Activated CD4-positive, alpha-beta T cell treated with anti-CD3 and anti-CD28 coated beads, Interleukin-2, amount 50 U/mL, for 24 hours (primary cell): ENCODE measurements at regions not wholly inside any gene's neighbourhood (a gene's known extent, or its start where the extent isn't known, plus 50 kb on each side); places are given as distances from the start of the nearest gene placed in this dataset.
A peak's percentile ranks its signal among the peaks of the same experiment; 100 is the strongest.
"Not testable (repeated sequence)": the region's sequence is repeated elsewhere in the genome, so short reads cannot be mapped to it uniquely, and the experiment has no call there.

Source experiments
- DNase-seq, 2 donors: peaks; one replicate each; pipeline ENCODE4 v3.0.0-alpha.2; 2020; ENCODE audit warnings: low read depth in 1 of 2, low spot score in 1 of 2

GRCh38 chr14:24744641-24745040 lies 110.7 kb upstream of the GZMB start:
- DNase-seq = no peak

- DNase-seq = no peak
Measured at GRCh38 chr14:24741871-24742270, 107.9 kb upstream of the GZMB start.

- no peak for DNase-seq
Measured at GRCh38 chr14:24735984-24736630, 102.1 kb upstream of the GZMB start.

- DNase-seq = peak in 1 of 2 donors; percentile 34
Measured at GRCh38 chr14:24734917-24735500, 101.0 kb upstream of the GZMB start.

- no peak for DNase-seq
Measured at GRCh38 chr14:24726480-24726879, 92.5 kb upstream of the GZMB start.

- DNase-seq = no peak
Measured at GRCh38 chr14:24725311-24725710, 91.3 kb upstream of the GZMB start.

GRCh38 chr14:24721775-24722174 lies 87.8 kb upstream of the GZMB start:
- DNase-seq = no peak

GRCh38 chr14:24715239-24715638 lies 81.2 kb upstream of the GZMB start:
- no peak for DNase-seq

- no peak for DNase-seq
Measured at GRCh38 chr14:24713404-24713803, 79.4 kb upstream of the GZMB start.

- no peak for DNase-seq
Measured at GRCh38 chr14:24712909-24713308, 78.9 kb upstream of the GZMB start.

- no peak for DNase-seq
Measured at GRCh38 chr14:24712374-24712773, 78.4 kb upstream of the GZMB start.

GRCh38 chr14:24710403-24711112 lies 76.6 kb upstream of the GZMB start:
- peak in 1 of 2 donors; percentile 55 for DNase-seq

- no peak for DNase-seq
Measured at GRCh38 chr14:24708684-24709083, 74.7 kb upstream of the GZMB start.

- DNase-seq = no peak
Measured at GRCh38 chr14:24706351-24706750, 72.4 kb upstream of the GZMB start.

GRCh38 chr14:24705840-24706239 lies 71.8 kb upstream of the GZMB start:
- no peak for DNase-seq

- DNase-seq = no peak
Measured at GRCh38 chr14:24701062-24701461, 67.1 kb upstream of the GZMB start.

- DNase-seq = no peak
Measured at GRCh38 chr14:24700511-24700910, 66.5 kb upstream of the GZMB start.

- no peak for DNase-seq
Measured at GRCh38 chr14:24699052-24699451, 65.1 kb upstream of the GZMB start.

GRCh38 chr14:24696280-24696920 lies 62.4 kb upstream of the GZMB start:
- DNase-seq = not testable (repeated sequence)

GRCh38 chr14:24695265-24696241 lies 61.6 kb upstream of the GZMB start:
- no peak for DNase-seq

- no peak for DNase-seq
Measured at GRCh38 chr14:24694680-24695079, 60.7 kb upstream of the GZMB start.
